Posterior vena cava (tissue), 2 donors: ENCODE measurements at regions not wholly inside any gene's neighbourhood (a gene's known extent, or its start where the extent isn't known, plus 50 kb on each side); places are given as distances from the start of the nearest gene placed in this dataset.

Experiments used
- DNase-seq: peaks from one replicate; pipeline ENCODE4 v3.0.0-alpha.2; 2020; ENCODE audit warnings: low spot score
- intact Hi-C, 2 donors: fragments of 100-400 bp; cut with DNase I; formaldehyde crosslinking; loops; one replicate each; pipeline versions ENCODE4 v1.14.1 to v1.14.2; 2022 to 2023
- donor health status: DM: yes; HTN: yes; CAD: no.
- donor health status: DM: yes; HTN: yes; CAD: no.

DNA sequence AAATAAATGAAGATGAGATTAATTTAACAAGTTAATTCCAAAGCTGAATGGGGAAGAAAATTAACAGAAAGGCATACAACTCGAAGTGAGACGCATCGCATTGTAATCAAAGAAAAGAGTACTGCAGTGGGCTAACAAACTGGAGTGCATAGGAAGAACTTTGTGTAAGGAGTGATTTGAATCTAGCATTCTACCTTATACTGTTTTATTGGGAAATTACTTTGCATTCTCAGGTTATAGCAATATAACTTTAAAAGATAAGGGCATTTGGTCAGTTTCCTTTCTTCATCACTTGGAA lies 124.5 kb upstream of the TLE4 start:
- intact Hi-C loops, result no loop called here
- no peak for DNase-seq

DNA sequence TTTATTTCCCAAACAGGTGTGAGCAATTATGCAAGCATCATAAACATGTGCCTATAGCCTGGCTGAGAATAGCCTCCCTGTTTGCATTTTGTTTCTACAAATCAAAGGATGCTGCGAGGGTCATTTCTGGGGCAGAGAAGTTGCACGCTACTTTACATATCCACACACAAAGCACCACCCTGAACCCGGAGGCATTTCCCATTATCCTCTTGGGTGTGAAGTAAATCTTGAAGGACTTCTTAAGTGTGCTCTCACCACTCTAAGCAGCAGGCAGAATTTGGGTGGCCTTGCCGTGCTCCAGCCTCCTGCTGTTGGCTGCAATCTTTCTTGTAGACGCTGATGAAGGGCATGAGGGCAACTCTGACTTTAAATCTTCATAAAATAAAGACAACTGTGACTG lies 124.0 kb upstream of the TLE4 start:
- intact Hi-C loops, result no loop called here
- DNase-seq, result no peak

DNA sequence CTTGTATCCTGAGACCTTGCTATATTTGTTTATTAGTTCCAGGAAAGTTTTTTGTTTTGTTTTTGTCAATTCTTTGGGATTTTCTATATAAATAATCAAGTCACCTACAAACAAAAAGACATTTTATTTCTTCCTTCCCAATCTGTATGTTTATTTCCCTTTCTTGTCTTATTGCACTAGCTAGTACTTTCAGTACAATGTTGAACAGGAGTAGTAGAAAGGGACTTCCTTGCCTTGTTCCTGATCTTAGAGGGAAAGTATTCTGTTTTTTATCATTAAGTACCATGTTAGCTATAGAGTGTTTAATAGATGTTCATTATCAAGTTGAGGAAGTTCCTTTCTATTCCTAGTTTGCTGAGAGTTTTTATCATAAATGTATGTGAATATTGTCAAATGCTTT lies 119.5 kb upstream of the TLE4 start:
- DNase-seq, result no peak
- intact Hi-C loops, result no loop called here

DNA sequence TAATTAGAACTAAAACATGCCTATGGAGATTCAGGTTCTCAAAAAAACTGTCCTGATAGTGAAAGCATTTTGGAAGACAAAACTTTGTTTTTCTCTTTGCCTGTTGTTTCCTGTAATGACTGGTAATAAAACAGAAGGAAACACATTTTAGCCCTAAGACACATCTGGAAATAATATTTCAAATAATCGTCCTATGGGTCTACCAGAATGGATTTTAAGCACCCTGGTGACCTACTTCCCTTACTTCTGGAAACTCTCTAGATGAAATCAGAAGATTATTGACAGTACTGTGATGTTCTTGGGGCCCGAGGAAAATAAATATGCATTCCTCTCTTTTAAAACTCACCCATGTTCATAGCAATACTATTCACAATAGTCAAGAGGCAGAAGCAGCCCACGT lies 110.1 kb upstream of the TLE4 start:
- intact Hi-C loops, result no loop called here
- DNase-seq, result no peak

DNA sequence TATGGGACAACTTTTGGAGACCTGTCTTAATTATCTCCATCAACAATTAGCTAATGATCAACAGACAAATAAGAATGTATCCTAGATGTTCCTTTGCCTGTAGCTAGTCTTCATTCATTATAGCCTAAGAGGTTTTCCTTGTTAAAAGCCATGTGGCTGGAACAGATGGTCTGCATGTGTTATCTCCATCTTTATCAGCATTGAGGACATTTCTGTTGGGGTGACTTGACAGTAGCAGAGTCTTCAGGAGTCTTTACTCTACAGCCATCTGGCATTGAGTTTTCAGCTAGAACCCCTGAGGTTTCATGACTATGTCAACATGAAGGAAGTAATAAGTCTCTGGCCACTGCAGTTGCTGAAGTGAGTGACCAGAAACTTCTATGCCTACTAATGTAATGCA lies 106.6 kb upstream of the TLE4 start:
- intact Hi-C loops, result no loop called here
- DNase-seq, result no peak

DNA sequence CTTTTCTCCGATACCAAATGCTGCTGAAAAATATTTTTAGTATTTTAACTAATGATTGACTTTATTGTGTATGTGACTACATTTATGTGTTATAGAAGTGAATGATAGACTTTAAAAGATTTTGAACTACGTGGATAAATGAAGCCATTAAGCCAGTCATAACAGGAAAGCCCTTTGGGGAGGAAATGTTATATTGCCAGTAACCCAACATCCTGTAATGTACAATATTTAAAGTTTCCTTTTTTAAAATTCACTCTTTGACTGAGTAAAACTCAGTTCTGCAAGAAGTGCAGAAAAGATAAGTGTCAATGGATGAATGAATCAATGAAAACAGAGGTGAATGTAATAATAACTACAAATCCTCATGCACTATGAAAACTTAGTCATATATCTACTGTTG lies 102.6 kb upstream of the TLE4 start:
- no peak for DNase-seq
- intact Hi-C loops, result no loop called here

DNA sequence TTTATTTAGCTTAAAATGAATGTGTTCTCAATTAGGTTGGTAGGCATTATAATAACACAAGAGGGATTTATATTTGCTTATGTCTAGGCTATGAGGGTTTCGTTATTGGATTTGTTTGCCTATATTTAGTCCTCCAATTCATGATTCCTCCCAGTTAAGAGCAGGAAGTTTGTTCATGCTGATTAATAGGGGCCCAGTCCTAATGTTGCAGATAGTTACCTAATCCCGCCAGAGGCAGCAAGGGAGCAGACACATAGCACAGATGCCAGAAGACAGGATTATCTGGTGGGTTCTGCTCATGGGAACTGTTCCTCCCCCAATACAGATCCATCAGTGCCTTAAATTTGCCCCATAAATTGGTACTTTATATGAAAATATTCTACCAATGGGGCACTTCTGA lies 100.8 kb upstream of the TLE4 start:
- no peak for DNase-seq
- intact Hi-C loops, result no loop called here

DNA sequence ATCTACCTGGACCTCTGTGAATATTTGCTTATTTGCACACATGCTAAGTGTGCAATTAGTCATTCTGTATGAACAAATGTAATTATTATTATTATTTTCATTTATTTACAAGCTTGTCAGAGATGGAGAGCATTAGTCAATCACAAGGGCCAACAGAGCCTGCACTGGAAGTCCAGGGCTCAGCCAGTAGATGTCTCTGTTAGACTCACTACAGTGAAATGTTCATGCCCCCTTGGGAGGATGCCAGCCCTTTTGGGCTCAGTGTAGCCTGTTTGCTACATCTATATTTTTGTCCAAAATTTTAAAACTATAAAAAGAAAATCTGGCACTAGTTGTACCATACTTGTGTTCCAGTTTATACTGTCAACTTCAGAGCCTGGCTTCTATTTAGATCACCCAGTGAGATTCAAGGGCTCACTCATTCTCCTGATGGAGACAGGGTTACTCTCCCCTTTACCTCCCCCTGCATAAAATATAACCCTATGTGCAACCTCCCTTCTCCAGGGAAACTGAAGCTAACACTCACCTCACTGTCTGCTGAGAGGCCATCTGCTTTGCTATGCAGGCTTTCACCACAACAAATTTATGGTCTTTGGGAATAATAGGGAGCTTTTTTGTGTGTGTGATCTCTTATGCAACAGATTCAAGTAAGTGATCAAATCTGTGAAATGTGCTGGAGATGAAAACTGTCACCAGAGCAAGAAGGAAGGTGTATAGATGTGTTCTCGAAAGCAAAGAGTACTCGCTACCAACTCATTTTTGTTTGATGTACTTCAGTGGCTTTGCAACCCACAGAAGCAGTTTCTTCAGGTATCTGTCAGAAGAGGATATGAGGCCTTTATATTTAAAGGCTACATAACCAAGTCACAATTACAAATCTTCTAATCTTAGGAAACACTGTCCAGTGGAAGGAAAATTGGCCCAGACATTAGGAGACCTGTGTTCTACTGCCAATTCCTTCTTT lies 99.9 kb upstream of the TLE4 start:
- DNase-seq, result peak; percentile 91
- intact Hi-C loops, result no loop called here

DNA sequence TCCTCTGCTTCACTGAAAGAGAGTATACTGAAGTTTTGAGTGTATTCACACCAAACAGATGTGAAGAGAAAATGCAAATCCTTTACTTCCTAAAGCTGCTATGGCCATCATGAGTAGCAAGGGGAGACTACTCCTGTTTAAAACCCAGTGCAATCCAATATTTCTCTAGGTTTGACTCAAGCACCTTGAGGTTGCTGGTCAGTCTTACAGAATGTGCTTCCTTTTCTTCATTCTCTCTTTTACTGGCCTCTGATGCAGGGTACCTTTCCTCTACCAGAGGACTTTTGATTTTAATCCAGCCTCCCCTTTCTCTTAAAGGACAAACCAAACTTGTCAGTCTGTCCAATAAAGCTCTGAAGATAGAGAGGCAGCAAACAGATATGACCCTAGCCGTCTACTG lies 98.1 kb upstream of the TLE4 start:
- DNase-seq, result no peak
- intact Hi-C loops, result no loop called here

DNA sequence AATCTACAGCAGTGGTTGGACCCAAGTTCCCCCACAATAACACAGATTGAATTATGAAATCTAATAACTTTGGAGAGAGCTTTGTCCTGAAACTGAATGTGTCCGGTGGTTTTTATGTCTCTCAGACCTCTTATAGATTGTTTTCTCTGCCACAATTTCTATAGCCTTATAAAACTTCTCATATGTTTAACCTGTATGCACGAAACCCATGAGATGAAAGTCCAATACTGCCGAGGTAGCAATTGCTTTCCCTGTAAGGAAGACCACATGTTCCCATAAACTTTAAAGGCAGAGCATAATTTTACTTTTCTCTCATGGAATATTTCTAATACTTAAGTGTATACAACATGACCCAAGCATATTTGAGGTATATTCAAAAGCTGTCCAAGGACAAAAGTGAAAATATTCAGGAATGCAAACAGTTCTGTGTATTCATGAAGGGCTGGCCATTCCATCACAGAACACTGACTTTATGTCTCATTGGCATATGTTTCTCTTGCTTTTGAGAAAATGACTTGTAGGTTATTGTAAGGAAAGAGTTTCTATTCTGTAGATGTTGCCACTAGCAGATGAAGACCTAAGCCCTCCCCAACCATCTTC lies 94.4 kb upstream of the TLE4 start:
- intact Hi-C loops, result no loop called here
- no peak for DNase-seq

DNA sequence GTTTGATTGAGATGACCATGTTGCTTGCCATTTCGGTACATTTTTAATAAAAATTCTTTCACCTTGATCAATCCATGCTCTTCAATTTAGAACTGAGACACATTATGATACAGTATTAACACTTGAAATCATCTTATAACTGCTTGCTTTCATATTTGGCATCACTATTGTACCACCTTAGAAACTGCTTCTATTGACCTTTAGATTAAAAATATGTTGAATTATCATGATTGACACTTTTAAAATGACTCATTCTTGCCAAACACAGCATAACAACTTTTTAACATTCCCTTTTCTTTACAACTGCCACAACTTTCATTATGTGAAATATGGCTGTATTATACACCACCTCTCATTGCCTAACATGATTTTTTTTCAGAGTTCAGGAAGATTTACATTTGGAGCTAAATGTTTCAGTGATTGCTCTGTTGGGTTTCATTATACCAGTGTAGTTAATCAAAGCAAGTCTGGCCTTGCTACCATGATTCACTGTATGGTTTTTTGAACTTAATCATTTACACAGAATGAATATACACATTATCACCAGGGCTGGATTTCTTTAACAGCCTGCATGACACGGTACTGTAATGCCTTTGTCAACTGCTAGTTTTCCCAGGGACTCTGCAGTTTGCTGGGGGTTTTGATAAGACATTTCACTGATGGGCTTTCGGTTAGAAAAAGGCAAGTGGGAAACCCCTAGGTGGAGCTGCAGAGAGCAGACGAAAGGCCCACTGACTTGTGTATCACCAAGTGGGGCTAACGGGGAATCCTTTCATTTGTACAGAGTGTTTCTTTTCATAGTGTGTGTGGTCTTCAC lies 93.6 kb upstream of the TLE4 start:
- DNase-seq, result no peak
- intact Hi-C loops, result no loop called here

DNA sequence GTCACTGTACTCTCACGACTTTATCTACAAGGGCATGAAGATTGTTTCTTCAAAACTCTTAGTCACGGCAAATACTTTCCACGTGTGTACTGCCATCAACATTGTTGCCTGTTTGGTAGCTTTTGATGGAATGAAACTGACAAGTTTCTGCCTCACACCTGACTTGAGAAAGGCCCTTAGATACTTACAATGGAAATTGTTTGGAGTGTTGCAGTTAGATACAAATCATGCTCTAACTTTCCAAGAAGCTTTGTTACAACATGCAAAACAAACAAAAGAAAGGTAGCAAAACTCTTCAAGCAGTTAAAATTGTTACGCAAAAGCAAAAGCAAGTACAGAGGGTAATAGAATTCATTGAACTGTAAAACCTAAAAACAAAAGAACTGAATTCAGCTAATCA lies 91.1 kb upstream of the TLE4 start:
- intact Hi-C loops, result no loop called here
- DNase-seq, result no peak

DNA sequence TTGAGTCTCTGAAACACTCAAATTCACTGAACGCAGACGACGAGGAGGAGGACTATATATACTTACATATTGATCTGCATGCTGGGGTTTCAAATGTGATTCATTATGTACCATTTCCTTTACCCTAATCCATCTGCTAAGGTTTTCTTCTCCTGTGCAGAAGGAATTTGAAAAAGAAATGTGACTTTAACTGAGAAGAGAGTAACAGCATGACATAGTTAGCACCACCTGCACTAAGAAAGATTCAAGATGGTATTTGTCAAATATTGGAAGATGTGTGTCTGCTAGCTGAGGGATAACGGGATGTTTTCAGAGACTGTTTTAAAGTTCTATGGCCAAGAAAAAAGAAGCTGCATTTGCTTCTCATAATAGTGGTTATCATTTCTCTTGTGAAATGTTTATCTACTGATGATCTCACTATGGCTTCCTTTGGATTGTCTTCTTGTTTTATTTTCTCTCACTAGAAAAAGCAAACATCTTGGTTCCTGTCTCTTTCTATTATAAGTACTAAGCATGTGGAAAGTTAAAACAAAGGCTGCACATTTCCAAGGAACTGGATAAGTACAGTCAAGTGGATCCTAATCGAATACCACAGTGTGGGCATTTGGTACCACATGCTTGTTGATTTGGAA lies 89.8 kb upstream of the TLE4 start:
- intact Hi-C loops, result no loop called here
- no peak for DNase-seq

DNA sequence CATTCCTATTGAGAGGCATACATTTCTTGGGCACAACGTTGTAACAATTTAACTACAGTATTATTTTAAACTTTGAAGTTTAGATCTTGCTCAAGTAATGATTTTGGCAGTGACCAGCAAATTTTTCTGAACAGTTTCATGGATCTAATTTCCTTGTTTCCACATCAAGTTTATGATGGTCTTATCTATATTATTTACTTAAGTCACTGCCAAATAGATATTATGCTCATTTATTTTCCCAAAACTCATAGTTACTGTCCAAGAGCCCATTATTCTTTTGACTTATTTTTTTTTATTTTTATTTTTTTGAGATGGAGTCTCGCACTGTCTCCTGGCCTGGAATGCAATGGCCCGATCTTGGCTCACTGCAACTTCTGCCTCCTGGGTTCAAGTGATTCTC lies 86.5 kb upstream of the TLE4 start:
- intact Hi-C loops, result no loop called here
- no peak for DNase-seq

DNA sequence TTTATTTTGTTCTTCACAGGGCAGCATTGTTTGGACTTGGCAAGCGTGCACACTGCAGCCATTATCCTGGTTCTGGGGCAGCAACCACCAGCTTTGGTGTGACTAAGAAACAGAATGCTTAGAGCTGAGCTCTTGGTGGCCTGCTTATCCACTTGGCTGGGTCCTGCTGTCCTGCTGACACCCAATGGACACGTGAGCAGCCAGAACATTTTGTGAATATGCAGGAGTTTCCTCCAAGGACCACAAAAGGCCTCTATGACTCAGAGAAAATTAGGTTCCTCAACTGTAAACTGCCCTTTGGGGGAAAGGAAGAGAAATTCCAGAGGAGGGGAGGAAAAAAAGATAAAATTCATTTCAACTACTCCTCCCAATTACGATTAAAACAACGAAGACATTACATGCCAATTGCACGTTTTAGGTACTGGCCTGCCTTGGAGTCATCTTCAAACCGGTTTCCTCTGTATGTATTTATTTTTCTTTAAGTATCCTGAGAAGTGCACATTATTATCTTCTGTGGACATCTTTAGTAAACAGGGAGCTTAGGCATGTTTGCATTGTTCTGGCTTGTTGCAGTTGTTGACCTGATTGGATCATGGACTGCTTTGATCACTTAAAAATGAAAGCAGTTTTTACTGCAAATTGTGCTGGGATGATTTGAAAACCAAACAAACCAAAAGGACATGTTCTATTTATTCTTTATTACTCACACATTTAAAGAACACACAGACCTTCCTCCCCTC lies 82.3 kb upstream of the TLE4 start:
- DNase-seq, result peak; percentile 76
- intact Hi-C loops, result no loop called here

DNA sequence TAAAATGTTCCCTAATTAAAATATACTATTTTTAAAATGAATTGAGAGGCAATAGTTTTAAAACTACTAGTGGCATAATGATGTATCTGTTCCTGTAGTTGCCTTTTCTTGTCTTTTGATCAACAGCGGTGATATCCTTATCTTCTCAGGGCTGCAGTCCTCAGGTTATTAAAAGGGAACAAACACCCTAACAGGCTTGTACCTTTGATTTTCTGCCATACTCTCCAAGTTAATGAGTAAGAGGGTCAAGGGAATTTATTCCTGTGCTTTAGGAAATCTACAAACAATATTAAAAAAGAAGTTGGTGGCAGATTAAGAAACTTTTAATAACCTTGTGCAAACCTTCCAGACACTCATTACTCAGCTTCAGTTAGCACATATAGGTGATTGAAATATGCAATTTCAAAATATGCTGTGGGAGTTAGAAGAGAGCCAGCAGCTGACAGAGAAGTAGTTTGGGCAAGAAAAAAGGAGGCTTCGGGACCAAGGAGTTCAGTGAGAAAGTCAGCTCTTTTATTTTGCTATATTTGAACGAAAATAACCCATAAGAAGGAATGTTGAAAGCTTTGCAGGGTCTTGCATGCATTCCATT lies 81.0 kb upstream of the TLE4 start:
- intact Hi-C loops, result no loop called here
- DNase-seq, result no peak

DNA sequence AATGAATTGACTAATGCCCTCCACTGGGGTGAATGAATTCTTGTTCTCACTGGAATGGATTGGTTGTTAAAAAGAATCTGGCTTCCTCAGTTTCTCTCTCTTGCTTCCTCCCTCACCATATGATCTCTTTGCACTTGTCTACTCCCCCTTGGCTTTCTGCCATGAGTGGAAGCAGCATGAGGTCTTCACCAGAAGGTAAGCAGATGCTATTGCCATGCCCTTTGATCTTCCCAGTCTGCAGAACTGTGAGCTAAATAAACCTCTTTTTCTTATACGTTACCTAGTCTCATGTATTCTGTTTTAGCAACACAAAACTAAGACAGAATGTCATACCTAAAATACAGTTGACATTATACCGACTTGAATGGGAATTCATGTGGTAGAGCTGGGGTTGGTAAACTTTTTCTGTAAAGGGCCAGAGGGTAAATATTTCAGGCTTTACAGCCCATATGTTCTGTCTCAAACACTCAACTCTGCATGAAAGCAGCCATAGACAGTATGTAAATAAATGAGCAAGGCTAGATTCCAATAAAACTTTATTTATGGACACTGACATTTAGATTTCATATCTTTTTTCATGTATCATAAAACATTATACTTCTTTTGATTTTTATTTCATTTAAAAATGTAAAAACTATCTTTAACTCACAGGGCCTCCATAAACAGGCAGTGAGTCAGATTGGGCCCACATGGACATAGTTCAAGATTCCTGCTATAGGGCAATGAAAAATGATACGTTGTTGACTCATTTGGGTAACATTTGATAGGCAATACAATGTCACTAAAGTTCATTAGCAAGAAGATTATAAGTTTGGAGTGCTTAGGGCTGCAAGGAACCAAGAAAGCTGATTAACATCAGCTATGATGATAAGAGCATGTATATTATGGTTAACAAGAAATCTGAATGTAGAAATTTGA lies 79.4 kb upstream of the TLE4 start:
- intact Hi-C loops, result no loop called here
- DNase-seq, result no peak
